Mesothelial cell of epicardium (in vitro differentiated cells): ENCODE measurements at regions not wholly inside any gene's neighbourhood (a gene's known extent, or its start where the extent isn't known, plus 50 kb on each side); places are given as distances from the start of the nearest gene placed in this dataset.
A peak's percentile ranks its signal among the peaks of the same experiment; 100 is the strongest.

ENCODE experiments used
- DNase-seq, 2 experiments: peaks; one replicate each; pipeline ENCODE4 v3.0.0; 2021; ENCODE audit warnings: low spot score in 2 of 2; ENCODE audit not compliant: unreplicated experiment in 2 of 2
- H3K27ac Mint-ChIP-seq: 2 replicates; pipeline ENCODE4 v1.8.0; 2021; ENCODE audit warnings: mixed read lengths
- H3K27me3 Mint-ChIP-seq: 2 replicates; pipeline ENCODE4 v1.8.0; 2021; ENCODE audit warnings: low read depth, mixed read lengths
- H3K36me3 Mint-ChIP-seq: 2 replicates; pipeline ENCODE4 v1.8.0; 2021; ENCODE audit warnings: mixed read lengths
- H3K4me1 Mint-ChIP-seq: 2 replicates; pipeline ENCODE4 v1.8.0; 2021; ENCODE audit warnings: mixed read lengths
- H3K4me3 Mint-ChIP-seq: 2 replicates; pipeline ENCODE4 v1.8.0; 2021; ENCODE audit warnings: mild to moderate bottlenecking, moderate library complexity, mixed read lengths
- H3K9me3 Mint-ChIP-seq: 2 replicates; pipeline ENCODE4 v1.8.0; 2021; ENCODE audit warnings: mixed read lengths
- CTCF ChIP-seq: fragments of 200-600 bp; sonication (generic); IDR thresholded peaks from one replicate; pipeline ENCODE4 v1.5.0; 2021; ENCODE audit warnings: antibody characterized with exemption; ENCODE audit not compliant: unreplicated experiment

- DNase-seq: no peak
- TF ChIP-seq CTCF: no peak
- H3K4me1 Mint-ChIP-seq: no peaks in the 10 kb centered on the region
- H3K9me3 Mint-ChIP-seq: peaks cover 6% of the 10 kb centered on the region
- H3K27ac Mint-ChIP-seq: no peak overlapping the region
- no peak overlapping the region for H3K4me3 Mint-ChIP-seq
- no peaks in the 10 kb centered on the region for H3K36me3 Mint-ChIP-seq
- no peaks in the 10 kb centered on the region for H3K27me3 Mint-ChIP-seq
Measured at GRCh38 chr6:140828856-140829255, 1303.9 kb upstream of the GJE1 start.

- Mint-ChIP-seq H3K27ac (no peak overlapping the region), H3K36me3 (no peaks in the 10 kb centered on the region), H3K27me3 (no peaks in the 10 kb centered on the region), H3K4me1 (no peaks in the 10 kb centered on the region), H3K4me3 (no peak overlapping the region), H3K9me3 (peaks cover 6% of the 10 kb centered on the region)
- no peak for TF ChIP-seq CTCF
- no peak for DNase-seq
Measured at GRCh38 chr6:140827593-140827992, 1305.1 kb upstream of the GJE1 start.

GRCh38 chr6:140825731-140826130, 1307.0 kb upstream of the GJE1 start:
- Mint-ChIP-seq H3K9me3 (peaks cover 6% of the 10 kb centered on the region), H3K27ac (no peak overlapping the region), H3K36me3 (no peaks in the 10 kb centered on the region), H3K4me1 (no peaks in the 10 kb centered on the region), H3K4me3 (no peak overlapping the region), H3K27me3 (no peaks in the 10 kb centered on the region)
- TF ChIP-seq CTCF: no peak
- DNase-seq: no peak

GRCh38 chr6:140824595-140824994, 1308.1 kb upstream of the GJE1 start:
- H3K4me1 Mint-ChIP-seq: no peaks in the 10 kb centered on the region
- DNase-seq: no peak
- no peak overlapping the region for H3K4me3 Mint-ChIP-seq
- no peak for TF ChIP-seq CTCF
- H3K27ac Mint-ChIP-seq: no peak overlapping the region
- no peaks in the 10 kb centered on the region for H3K27me3 Mint-ChIP-seq
- H3K36me3 Mint-ChIP-seq: no peaks in the 10 kb centered on the region
- H3K9me3 Mint-ChIP-seq: peaks cover 6% of the 10 kb centered on the region

GRCh38 chr6:140821196-140821595, 1311.5 kb upstream of the GJE1 start:
- Mint-ChIP-seq H3K4me3 (no peak overlapping the region), H3K36me3 (no peaks in the 10 kb centered on the region), H3K27ac (no peak overlapping the region), H3K27me3 (no peaks in the 10 kb centered on the region), H3K9me3 (peaks cover 6% of the 10 kb centered on the region), H3K4me1 (peaks cover 14% of the 10 kb centered on the region)
- no peak for DNase-seq
- no peak for TF ChIP-seq CTCF

GRCh38 chr6:140817176-140817575, 1315.5 kb upstream of the GJE1 start:
- no peak for TF ChIP-seq CTCF
- H3K4me3 Mint-ChIP-seq: no peak overlapping the region
- peaks cover 15% of the 10 kb centered on the region for H3K9me3 Mint-ChIP-seq
- H3K36me3 Mint-ChIP-seq: peaks cover 3% of the 10 kb centered on the region
- no peak for DNase-seq
- no peaks in the 10 kb centered on the region for H3K27me3 Mint-ChIP-seq
- peak overlapping the region; percentile 43 for H3K27ac Mint-ChIP-seq
- peaks cover 18% of the 10 kb centered on the region for H3K4me1 Mint-ChIP-seq
